Uterus (tissue), 3 donors: ENCODE measurements at regions not wholly inside any gene's neighbourhood (a gene's known extent, or its start where the extent isn't known, plus 50 kb on each side); places are given as distances from the start of the nearest gene placed in this dataset.

ENCODE experiments used
- DNase-seq, 2 donors: peaks; one replicate each; pipeline ENCODE4 v3.0.0-alpha.2; 2019 to 2020
- H3K27ac ChIP-seq, 2 donors: fragments of 200-600 bp; sonication (generic); 1 replicate in 1 of 2; 2 replicates in 1 of 2; pipeline ENCODE4 v1.5.1; 2016 to 2018
- H3K27me3 ChIP-seq, 2 donors: fragments of 200-600 bp; sonication (generic); one replicate each; pipeline ENCODE4 v1.5.1; 2018 to 2019; ENCODE audit warnings: control low read depth in 1 of 2
- H3K36me3 ChIP-seq, 2 donors: fragments of 200-600 bp; sonication (generic); one replicate each; pipeline ENCODE4 v1.5.1; 2019; ENCODE audit warnings: control low read depth in 1 of 2
- H3K4me1 ChIP-seq, 2 donors: fragments of 200-600 bp; sonication (generic); one replicate each; pipeline ENCODE4 v1.5.1; 2018 to 2019; ENCODE audit warnings: control low read depth in 1 of 2
- H3K4me3 ChIP-seq, 2 donors: fragments of 200-600 bp; sonication (generic); 1 replicate in 1 of 2; 2 replicates in 1 of 2; pipeline ENCODE4 v1.5.1; 2018 to 2019; ENCODE audit warnings: mild to moderate bottlenecking in 1 of 2
- H3K9me3 ChIP-seq, 2 donors: fragments of 200-600 bp; sonication (generic); one replicate each; pipeline ENCODE4 v1.5.1; 2019; ENCODE audit warnings: control low read depth in 1 of 2
- CTCF ChIP-seq, 4 experiments: fragments of 200-600 bp in 2 of 4; fragments of 450-650 bp in 2 of 4; sonication (generic) in 2 of 4; IDR thresholded peaks; one replicate each; pipeline ENCODE4 v1.5.1; 2016 to 2019; ENCODE audit warnings: antibody characterized with exemption in 4 of 4, mild to moderate bottlenecking in 2 of 4, moderate library complexity in 1 of 4
- POLR2A ChIP-seq, 2 donors: fragments of 450-650 bp; IDR thresholded peaks; one replicate each; pipeline ENCODE4 v1.6.1; 2016; ENCODE audit warnings: antibody characterized with exemption in 2 of 2, mild to moderate bottlenecking in 1 of 2, moderate library complexity in 1 of 2
- intact Hi-C: fragments of 100-400 bp; cut with DNase I; formaldehyde crosslinking; loops from one replicate; pipeline ENCODE4 v1.15.1; 2023; ENCODE audit warnings: low total_unique reads
- donor health status: DM: yes; HTN: yes; CAD: no.

DNA sequence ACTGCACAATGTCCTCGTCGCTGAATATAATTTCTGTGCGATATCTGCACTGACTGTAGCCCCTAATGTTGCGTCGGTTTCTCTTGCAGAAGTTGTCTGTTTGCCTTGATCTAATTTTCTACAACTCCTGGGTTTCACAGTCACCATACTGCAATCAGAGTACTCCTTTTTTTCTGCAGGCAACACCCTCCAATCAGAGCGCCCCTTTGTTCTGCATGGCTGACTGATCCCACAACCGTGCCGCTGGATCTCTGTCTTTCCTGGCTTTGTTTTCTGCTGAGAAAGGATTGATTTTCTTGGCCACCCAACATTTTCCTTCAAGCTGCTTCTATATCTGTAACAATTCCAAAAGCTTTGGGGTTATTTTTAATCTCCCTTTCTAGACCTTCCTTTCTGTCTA lies 182.2 kb upstream of the SMARCA2 start:
- H3K9me3 ChIP-seq: no peaks in the 10 kb centered on the region
- DNase-seq: no peak
- H3K36me3 ChIP-seq: no peaks in the 10 kb centered on the region
- intact Hi-C loops: no loop called here
- no peak overlapping the region for H3K27ac ChIP-seq
- no peak overlapping the region for H3K4me3 ChIP-seq
- no peaks in the 10 kb centered on the region for H3K27me3 ChIP-seq
- TF ChIP-seq CTCF (IDR thresholded peaks at IDR 0.05) (no peak), POLR2A (IDR thresholded peaks at IDR 0.05) (no peak)
- H3K4me1 ChIP-seq: no peaks in the 10 kb centered on the region

- Histone ChIP-seq H3K9me3 (no peaks in the 10 kb centered on the region), H3K27me3 (no peaks in the 10 kb centered on the region), H3K4me3 (no peak overlapping the region), H3K4me1 (no peaks in the 10 kb centered on the region), H3K36me3 (no peaks in the 10 kb centered on the region), H3K27ac (no peak overlapping the region)
- peak in 2 of 4 experiments; percentile 18 to 33 for TF ChIP-seq CTCF (IDR thresholded peaks at IDR 0.05)
- TF ChIP-seq POLR2A (IDR thresholded peaks at IDR 0.05): no peak
- no peak for DNase-seq
- intact Hi-C loops: no loop called here
These were observed 177.6 kb upstream of the SMARCA2 start for GRCh38 chr9:1837453-1838084.

DNA sequence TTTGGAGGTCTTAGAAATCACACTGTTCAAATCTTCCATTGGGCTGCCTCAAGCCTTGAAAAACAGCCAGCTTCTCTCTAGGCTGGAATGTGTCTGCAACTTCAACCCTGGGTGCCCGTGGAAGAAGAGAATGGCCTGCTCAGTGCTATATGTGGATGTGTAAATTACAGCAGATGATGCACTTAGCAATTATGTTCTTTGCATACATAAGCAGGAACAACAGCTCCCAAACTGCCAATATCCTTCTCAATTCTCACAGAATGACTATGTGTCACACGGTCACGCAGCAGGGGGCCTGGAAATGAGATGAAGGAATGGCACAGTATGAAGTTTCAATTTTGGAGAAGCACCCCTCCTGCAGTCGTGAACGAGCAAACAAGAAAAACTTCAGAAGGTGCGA lies 175.2 kb upstream of the SMARCA2 start:
- H3K27me3 ChIP-seq: no peaks in the 10 kb centered on the region
- no peak overlapping the region for H3K27ac ChIP-seq
- TF ChIP-seq POLR2A (IDR thresholded peaks at IDR 0.05) (no peak), CTCF (IDR thresholded peaks at IDR 0.05) (no peak)
- no peak for DNase-seq
- no peaks in the 10 kb centered on the region for H3K4me1 ChIP-seq
- no peaks in the 10 kb centered on the region for H3K9me3 ChIP-seq
- H3K36me3 ChIP-seq: no peaks in the 10 kb centered on the region
- no peak overlapping the region for H3K4me3 ChIP-seq
- intact Hi-C loops: no loop called here

- Histone ChIP-seq H3K4me1 (no peaks in the 10 kb centered on the region), H3K27me3 (no peaks in the 10 kb centered on the region), H3K9me3 (no peaks in the 10 kb centered on the region), H3K27ac (no peak overlapping the region), H3K4me3 (no peak overlapping the region), H3K36me3 (no peaks in the 10 kb centered on the region)
- TF ChIP-seq CTCF (IDR thresholded peaks at IDR 0.05) (no peak), POLR2A (IDR thresholded peaks at IDR 0.05) (no peak)
- DNase-seq: no peak
- intact Hi-C loops: no loop called here
These were observed 169.7 kb upstream of the SMARCA2 start for GRCh38 chr9:1845425-1845824.

- H3K4me1 ChIP-seq: no peaks in the 10 kb centered on the region
- TF ChIP-seq CTCF (IDR thresholded peaks at IDR 0.05) (no peak), POLR2A (IDR thresholded peaks at IDR 0.05) (no peak)
- H3K27me3 ChIP-seq: no peaks in the 10 kb centered on the region
- no peaks in the 10 kb centered on the region for H3K9me3 ChIP-seq
- intact Hi-C loops: no loop called here
- DNase-seq: no peak
- no peak overlapping the region for H3K27ac ChIP-seq
- no peaks in the 10 kb centered on the region for H3K36me3 ChIP-seq
- no peak overlapping the region for H3K4me3 ChIP-seq
These were observed 159.4 kb upstream of the SMARCA2 start for GRCh38 chr9:1855726-1856125.
